Heart right ventricle (tissue), 16 donors: ENCODE measurements at regions not wholly inside any gene's neighbourhood (a gene's known extent, or its start where the extent isn't known, plus 50 kb on each side); places are given as distances from the start of the nearest gene placed in this dataset.

Experiments used
- ATAC-seq, 8 donors: fragments of 200-7000 bp; cut with Tn5 transposase; one replicate each; pipeline ENCODE4 v1.9.1; 2020; ENCODE audit warnings: mild to moderate bottlenecking in 8 of 8, moderate library complexity in 8 of 8, moderate number of reproducible peaks in 1 of 8
- DNase-seq, 2 donors: peaks; one replicate each; pipeline ENCODE4 v3.0.0-alpha.2; 2020
- H3K27ac ChIP-seq, 10 donors: fragments of 200-600 bp; sonication (generic) in 2 of 10; one replicate each; pipeline versions ENCODE4 v1.5.0 to v1.8.0; 2020 to 2022; ENCODE audit warnings: mild to moderate bottlenecking in 3 of 10
- H3K27me3 ChIP-seq, 7 donors: fragments of 200-600 bp; one replicate each; pipeline ENCODE4 v1.8.0; 2021 to 2022; ENCODE audit warnings: mild to moderate bottlenecking in 2 of 7
- H3K36me3 ChIP-seq, 9 donors: fragments of 200-600 bp; sonication (generic) in 1 of 9; one replicate each; pipeline versions ENCODE4 v1.5.0 to v1.8.0; 2020 to 2022; ENCODE audit warnings: mild to moderate bottlenecking in 2 of 9
- H3K4me1 ChIP-seq, 9 donors: fragments of 200-600 bp; sonication (generic) in 1 of 9; one replicate each; pipeline versions ENCODE4 v1.5.0 to v1.8.0; 2020 to 2022; ENCODE audit warnings: mild to moderate bottlenecking in 4 of 9
- H3K4me3 ChIP-seq, 10 donors: fragments of 200-600 bp; sonication (generic) in 2 of 10; one replicate each; pipeline versions ENCODE4 v1.5.0 to v1.8.0; 2020 to 2022; ENCODE audit warnings: mild to moderate bottlenecking in 7 of 10, moderate library complexity in 2 of 10
- H3K9me3 ChIP-seq, 11 donors: fragments of 200-600 bp in 10 of 11; sonication (generic) in 2 of 11; one replicate each; pipeline versions ENCODE4 v1.5.0 to v1.8.0; 2013 to 2022; ENCODE audit warnings: mild to moderate bottlenecking in 2 of 11, control low read depth in 1 of 11, moderate library complexity in 1 of 11
- CTCF ChIP-seq, 9 donors: fragments of 200-600 bp; sonication (generic) in 2 of 9; IDR thresholded peaks; one replicate each; pipeline versions ENCODE4 v1.5.0 to v1.8.0; 2021 to 2022; ENCODE audit warnings: antibody characterized with exemption in 9 of 9, mild to moderate bottlenecking in 5 of 9, moderate library complexity in 1 of 9
- WGBS, 2 donors: extraction: QIAGEN DNeasy Blood & Tissue Kit; methylation state at CpG; one replicate each; pipeline ENCODE4 v1.1.7; 2013; ENCODE audit warnings: inconsistent platforms in 1 of 2; 5-methylcytosine and 5-hydroxymethylcytosine counted together
- intact Hi-C, 10 donors: fragments of 100-400 bp; cut with DNase I; formaldehyde crosslinking; loops; one replicate each; pipeline versions ENCODE4 v1.11.1 to v1.14.2; 2022
- donor health status: Arrhythmogenic right ventricular cardiomyopathy.
- donor health status: ischemic (EF 13 %, LVEDD 7.1; RV severe dilation, severe dysfunction).
- donor health status: healthy with polysubstance abuse.
- donor health status: DM: no; HTN: yes; CAD: no.
- donor health status: DM: no; HTN: no; CAD: no.
- donor health status: ischemic (EF 25% LVEDD 6.9; RV normal size, moderate dysfunction).
- donor health status: ischemic (EF 25% LVEDD 5.7; RV mildly dilated, moderate dysfunction).
- donor health status: healthy.
- donor health status: DM: yes; HTN: yes; CAD: no.
- donor health status: Ischemic cardiomyopathy.
- donor health status: ischemic (EF 35%, LVEDD 5.7; RV mildly dilated, moderate dysfunction).
- donor health status: nonischemic (EF 11% LVEDD 7.7; RV severe dilation, severe dysfunction).
- donor health status: DM: yes; HTN: yes; CAD: no.
- donor health status: PGD.
- donor health status: ischemic (EF 29% LVEDD 5.4; RV normal size, mild dysfunction).
- donor health status: nonischemic (EF 23%, LVEDD 6.1; RV moderate dilation, normal function).

- Histone ChIP-seq H3K9me3 (no peaks in the 10 kb centered on the region), H3K36me3 (no peaks in the 10 kb centered on the region), H3K27ac (no peak overlapping the region), H3K27me3 (peaks cover 0 to 22% (median 0%) of the 10 kb centered on the region in 7 donors), H3K4me3 (no peak overlapping the region), H3K4me1 (no peaks in the 10 kb centered on the region)
- intact Hi-C loops: no loop called here
- ATAC-seq (no peak), DNase-seq (no peak)
- 58 to 59% methylated on average over 5 of the region's 5 CpGs for WGBS, 2 donors
- TF ChIP-seq CTCF (IDR thresholded peaks at IDR 0.05): no peak
Measured at GRCh38 chr15:37814847-37815515, 119.5 kb upstream of the TMCO5A start.

GRCh38 chr15:37818152-37818677 lies 116.2 kb upstream of the TMCO5A start:
- TF ChIP-seq CTCF (IDR thresholded peaks at IDR 0.05): no peak
- Histone ChIP-seq H3K27me3 (peaks cover 0 to 24% (median 0%) of the 10 kb centered on the region in 7 donors), H3K4me1 (no peaks in the 10 kb centered on the region), H3K4me3 (no peak overlapping the region), H3K27ac (no peak overlapping the region), H3K36me3 (no peaks in the 10 kb centered on the region), H3K9me3 (no peaks in the 10 kb centered on the region)
- WGBS, 2 donors: 46 to 50% methylated on average over 11 of the region's 11 CpGs
- ATAC-seq (no peak), DNase-seq (no peak)
- intact Hi-C loops: no loop called here

- TF ChIP-seq CTCF (IDR thresholded peaks at IDR 0.05): no peak
- Histone ChIP-seq H3K36me3 (no peaks in the 10 kb centered on the region), H3K4me1 (no peaks in the 10 kb centered on the region), H3K9me3 (no peaks in the 10 kb centered on the region), H3K4me3 (no peak overlapping the region), H3K27me3 (peaks cover 0 to 22% (median 0%) of the 10 kb centered on the region in 7 donors), H3K27ac (no peak overlapping the region)
- no peak for DNase-seq
- 64 to 83% methylated on average over 1 of the region's 1 CpG for WGBS, 2 donors
- intact Hi-C loops: no loop called here
- no peak for ATAC-seq
Measured at GRCh38 chr15:37819191-37819590, 115.2 kb upstream of the TMCO5A start.

GRCh38 chr15:37820380-37821128 lies 113.9 kb upstream of the TMCO5A start:
- Histone ChIP-seq H3K4me3 (no peak overlapping the region), H3K9me3 (no peaks in the 10 kb centered on the region), H3K36me3 (no peaks in the 10 kb centered on the region), H3K27me3 (peaks cover 0 to 12% (median 0%) of the 10 kb centered on the region in 7 donors), H3K4me1 (peaks cover 0 to 9% (median 0%) of the 10 kb centered on the region in 9 donors), H3K27ac (no peak overlapping the region)
- WGBS, 2 donors: 83% methylated on average over 10 of the region's 10 CpGs
- DNase-seq (no peak), ATAC-seq (no peak)
- no peak for TF ChIP-seq CTCF (IDR thresholded peaks at IDR 0.05)
- intact Hi-C loops: no loop called here
